Astrocyte (in vitro differentiated cells and primary cell): ENCODE measurements at regions not wholly inside any gene's neighbourhood (a gene's known extent, or its start where the extent isn't known, plus 50 kb on each side); places are given as distances from the start of the nearest gene placed in this dataset.
"Not testable (repeated sequence)": the region's sequence is repeated elsewhere in the genome, so short reads cannot be mapped to it uniquely, and the experiment has no call there.

Experiments
- CTCF ChIP-seq: IDR thresholded peaks from 2 replicates; pipeline ENCODE4 v1.5.1; 2011; ENCODE audit warnings: low read depth, mild to moderate bottlenecking, inconsistent platforms, low read length, moderate library complexity; ENCODE audit not compliant: insufficient read depth
- EZH2 ChIP-seq: IDR thresholded peaks from 2 replicates; pipeline ENCODE4 v1.6.1; 2012; ENCODE audit warnings: mild to moderate bottlenecking, low read length, inconsistent platforms; ENCODE audit not compliant: insufficient read depth

DNA sequence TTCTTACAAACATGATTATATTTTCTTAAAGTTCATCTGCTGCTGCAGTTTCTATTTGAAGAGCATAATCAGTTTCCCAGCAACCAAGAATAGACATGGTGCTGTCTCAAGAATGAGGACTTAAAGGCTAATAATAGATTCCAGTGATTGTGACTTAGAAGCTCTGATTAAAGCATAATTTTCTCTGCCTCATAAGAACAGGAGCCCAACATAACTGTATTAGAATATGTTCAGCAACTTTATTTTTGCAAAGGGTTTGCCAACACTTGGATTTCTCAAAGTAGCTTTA lies 156.9 kb downstream of the SPATA31A6 start:
- TF ChIP-seq CTCF, EZH2: not testable (repeated sequence)
